Astrocyte of the spinal cord (primary cell): ENCODE measurements at regions not wholly inside any gene's neighbourhood (a gene's known extent, or its start where the extent isn't known, plus 50 kb on each side); places are given as distances from the start of the nearest gene placed in this dataset.

Experiments
- DNase-seq: peaks from one replicate; pipeline ENCODE4 v3.0.0; 2011; ENCODE audit warnings: low read depth, low spot score
- H3K4me3 ChIP-seq: 2 replicates; pipeline ENCODE4 v1.5.1; 2011; ENCODE audit warnings: low read depth, mild to moderate bottlenecking, low read length, moderate library complexity
- in situ Hi-C: cut with HindIII; loops from 2 replicates; pipeline ENCODE4 v1.10.0; 2017; ENCODE audit warnings: low sequenced_read_pairs
- TF ChIP-seq, protein P1 (sequence below): IDR thresholded peaks from 2 replicates; pipeline ENCODE4 v1.5.1; 2012; ENCODE audit warnings: low read depth, mild to moderate bottlenecking, low read length, inconsistent platforms

- in situ Hi-C loops: no loop called here
- DNase-seq: no peak
- TF ChIP-seq, protein P1, sequence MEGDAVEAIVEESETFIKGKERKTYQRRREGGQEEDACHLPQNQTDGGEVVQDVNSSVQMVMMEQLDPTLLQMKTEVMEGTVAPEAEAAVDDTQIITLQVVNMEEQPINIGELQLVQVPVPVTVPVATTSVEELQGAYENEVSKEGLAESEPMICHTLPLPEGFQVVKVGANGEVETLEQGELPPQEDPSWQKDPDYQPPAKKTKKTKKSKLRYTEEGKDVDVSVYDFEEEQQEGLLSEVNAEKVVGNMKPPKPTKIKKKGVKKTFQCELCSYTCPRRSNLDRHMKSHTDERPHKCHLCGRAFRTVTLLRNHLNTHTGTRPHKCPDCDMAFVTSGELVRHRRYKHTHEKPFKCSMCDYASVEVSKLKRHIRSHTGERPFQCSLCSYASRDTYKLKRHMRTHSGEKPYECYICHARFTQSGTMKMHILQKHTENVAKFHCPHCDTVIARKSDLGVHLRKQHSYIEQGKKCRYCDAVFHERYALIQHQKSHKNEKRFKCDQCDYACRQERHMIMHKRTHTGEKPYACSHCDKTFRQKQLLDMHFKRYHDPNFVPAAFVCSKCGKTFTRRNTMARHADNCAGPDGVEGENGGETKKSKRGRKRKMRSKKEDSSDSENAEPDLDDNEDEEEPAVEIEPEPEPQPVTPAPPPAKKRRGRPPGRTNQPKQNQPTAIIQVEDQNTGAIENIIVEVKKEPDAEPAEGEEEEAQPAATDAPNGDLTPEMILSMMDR: no peak
- peak overlapping the region; percentile 62 for H3K4me3 ChIP-seq
Measured at GRCh38 chr17:77318491-77319210, 177.9 kb downstream of the SEC14L1 start.

GRCh38 chr17:77319211-77320043 lies 178.7 kb downstream of the SEC14L1 start:
- peak overlapping the region; percentile 62 for H3K4me3 ChIP-seq
- TF ChIP-seq, protein P1: no peak
- DNase-seq: peak; percentile 82
- in situ Hi-C loops: no loop called here

DNA sequence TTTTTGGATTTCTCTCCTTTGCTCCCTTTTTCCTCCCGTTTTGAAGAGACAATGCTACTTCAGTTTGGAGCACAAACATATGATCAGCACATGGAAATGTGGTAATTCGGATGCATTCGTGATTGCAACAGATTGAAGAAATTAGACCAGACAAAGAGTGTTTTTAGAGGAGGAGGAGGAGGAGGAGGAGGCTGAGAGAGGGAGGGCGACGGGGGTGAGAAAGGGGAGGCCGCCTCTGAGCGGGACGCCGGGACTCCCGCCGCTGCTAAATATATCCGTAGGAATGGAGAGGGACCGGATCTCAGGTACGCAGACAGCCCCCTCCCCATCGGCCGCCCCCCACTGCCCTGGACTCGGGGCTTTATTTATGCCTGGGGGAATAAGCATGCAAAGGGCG lies 179.3 kb downstream of the SEC14L1 start:
- peak; percentile 57 for DNase-seq
- peak overlapping the region; percentile 62 for H3K4me3 ChIP-seq
- in situ Hi-C loops: no loop called here
- TF ChIP-seq, protein P1: no peak

DNA sequence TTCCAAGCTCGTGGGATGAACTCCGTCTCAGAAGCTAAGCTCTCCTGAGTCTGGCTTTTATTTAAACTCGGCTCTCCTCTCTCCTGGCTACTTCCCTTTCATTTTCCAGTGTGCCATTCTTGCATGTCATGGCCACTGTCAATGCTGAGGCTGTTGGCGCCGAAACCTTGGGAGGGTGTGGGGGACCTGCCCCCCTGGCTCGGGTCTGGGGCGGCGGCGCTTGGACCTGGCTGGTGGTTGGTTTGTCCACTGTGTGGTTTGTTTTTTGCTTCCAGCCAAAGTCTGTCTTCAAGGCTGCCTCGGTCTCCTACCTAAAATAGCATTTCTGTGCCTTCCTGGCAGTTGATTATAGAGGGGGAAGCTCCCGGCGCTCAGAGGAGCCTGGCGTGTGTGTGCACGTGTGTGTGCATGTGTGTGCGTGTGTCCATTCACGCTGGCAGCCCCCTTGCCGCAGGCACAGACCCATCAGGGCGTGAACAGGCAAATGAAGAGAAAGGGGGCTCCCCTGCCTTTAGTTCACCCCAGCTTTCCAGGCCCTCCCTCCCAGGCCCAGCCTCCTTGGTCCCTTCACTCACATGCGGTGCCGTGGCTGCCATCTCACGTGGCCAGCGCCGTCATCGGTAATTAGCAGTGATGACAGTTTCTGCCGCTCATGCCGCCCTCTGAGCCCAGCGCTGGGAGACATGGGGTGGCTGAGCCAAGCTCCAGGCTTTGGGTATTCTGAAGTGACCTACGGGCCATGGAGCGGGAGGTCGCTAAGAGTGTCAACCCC lies 179.9 kb downstream of the SEC14L1 start:
- in situ Hi-C loops: no loop called here
- DNase-seq: no peak
- peak overlapping the region; percentile 62 for H3K4me3 ChIP-seq
- TF ChIP-seq, protein P1: no peak

GRCh38 chr17:77321649-77322513 lies 181.1 kb downstream of the SEC14L1 start:
- DNase-seq: no peak
- in situ Hi-C loops: no loop called here
- TF ChIP-seq, protein P1: no peak
- peak overlapping the region; percentile 30 for H3K4me3 ChIP-seq
